GM12865 (cell line): ENCODE measurements at regions not wholly inside any gene's neighbourhood (a gene's known extent, or its start where the extent isn't known, plus 50 kb on each side); places are given as distances from the start of the nearest gene placed in this dataset.
"Not testable (repeated sequence)": the region's sequence is repeated elsewhere in the genome, so short reads cannot be mapped to it uniquely, and the experiment has no call there.

Experiments used
- DNase-seq: peaks from one replicate; pipeline ENCODE4 v3.0.0; 2010; ENCODE audit warnings: low read depth
- H3K4me3 ChIP-seq: 2 replicates; pipeline ENCODE4 v1.5.1; 2011; ENCODE audit warnings: mild to moderate bottlenecking, low read depth, low read length, control low read depth
- CTCF ChIP-seq: IDR thresholded peaks from 2 replicates; pipeline ENCODE4 v1.5.1; 2011; ENCODE audit warnings: low read length, control low read depth, low read depth, inconsistent platforms; ENCODE audit not compliant: insufficient read depth; ENCODE audit errors: missing control alignments

GRCh38 chr4:66956852-66957251 is 588.5 kb downstream of the CENPC start:
- H3K4me3 ChIP-seq, result no peak overlapping the region
- no peak for DNase-seq

GRCh38 chr4:66956426-66956825 is 588.9 kb downstream of the CENPC start:
- TF ChIP-seq CTCF, result no peak
- no peak overlapping the region for H3K4me3 ChIP-seq
- no peak for DNase-seq

More at GRCh38 chr4:66956852-66957251, 588.5 kb downstream of the CENPC start:
- no peak for TF ChIP-seq CTCF

- TF ChIP-seq CTCF, result no peak
- no peak overlapping the region for H3K4me3 ChIP-seq
- DNase-seq, result no peak
These were observed 589.5 kb downstream of the CENPC start for GRCh38 chr4:66955784-66956183.

GRCh38 chr4:66949419-66949818 is 595.9 kb downstream of the CENPC start:
- no peak overlapping the region for H3K4me3 ChIP-seq
- no peak for DNase-seq

GRCh38 chr4:66946761-66947160 is 598.5 kb downstream of the CENPC start:
- DNase-seq, result no peak
- TF ChIP-seq CTCF, result no peak
- H3K4me3 ChIP-seq, result no peak overlapping the region

More at GRCh38 chr4:66949419-66949818, 595.9 kb downstream of the CENPC start:
- TF ChIP-seq CTCF, result no peak

GRCh38 chr4:66943112-66943511 is 602.2 kb downstream of the CENPC start:
- no peak overlapping the region for H3K4me3 ChIP-seq
- no peak for TF ChIP-seq CTCF
- DNase-seq, result no peak

- DNase-seq, H3K4me3 ChIP-seq: not testable (repeated sequence)
These were observed 613.3 kb downstream of the CENPC start for GRCh38 chr4:66931981-66932380.
